Activated naive CD8-positive, alpha-beta T cell treated with anti-CD3 and anti-CD28 coated beads for 36 hours (primary cell): ENCODE measurements at regions not wholly inside any gene's neighbourhood (a gene's known extent, or its start where the extent isn't known, plus 50 kb on each side); places are given as distances from the start of the nearest gene placed in this dataset.
"Not testable (repeated sequence)": the region's sequence is repeated elsewhere in the genome, so short reads cannot be mapped to it uniquely, and the experiment has no call there.

Experiments
- DNase-seq: peaks from one replicate; pipeline ENCODE4 v3.0.0; 2021
- H3K27ac Mint-ChIP-seq: one replicate; pipeline ENCODE4 v1.8.0; 2022; ENCODE audit warnings: mild to moderate bottlenecking, moderate library complexity, mixed read lengths
- H3K27me3 Mint-ChIP-seq: one replicate; pipeline ENCODE4 v1.8.0; 2022; ENCODE audit warnings: mild to moderate bottlenecking, mixed read lengths
- H3K36me3 Mint-ChIP-seq: one replicate; pipeline ENCODE4 v1.8.0; 2021; ENCODE audit warnings: mild to moderate bottlenecking, mixed read lengths
- H3K4me1 Mint-ChIP-seq: one replicate; pipeline ENCODE4 v1.8.0; 2021; ENCODE audit warnings: mixed read lengths
- H3K4me3 Mint-ChIP-seq: one replicate; pipeline ENCODE4 v1.8.0; 2022; ENCODE audit warnings: mild to moderate bottlenecking, moderate library complexity, mixed read lengths
- H3K9me3 Mint-ChIP-seq: one replicate; pipeline ENCODE4 v1.8.0; 2022; ENCODE audit warnings: mixed read lengths

GRCh38 chr1:146322893-146323292 lies 94.1 kb upstream of the NOTCH2NLA start:
- not testable (repeated sequence) for H3K4me1 Mint-ChIP-seq, H3K4me3 Mint-ChIP-seq

GRCh38 chr1:146318715-146319114 lies 89.9 kb upstream of the NOTCH2NLA start:
- not testable (repeated sequence) for H3K36me3 Mint-ChIP-seq, H3K27ac Mint-ChIP-seq, H3K4me3 Mint-ChIP-seq, H3K4me1 Mint-ChIP-seq, H3K27me3 Mint-ChIP-seq, H3K9me3 Mint-ChIP-seq, DNase-seq

More at GRCh38 chr1:146322893-146323292, 94.1 kb upstream of the NOTCH2NLA start:
- not testable (repeated sequence) for H3K9me3 Mint-ChIP-seq, DNase-seq, H3K27me3 Mint-ChIP-seq, H3K36me3 Mint-ChIP-seq, H3K27ac Mint-ChIP-seq

- not testable (repeated sequence) for DNase-seq, H3K36me3 Mint-ChIP-seq, H3K4me3 Mint-ChIP-seq, H3K27ac Mint-ChIP-seq, H3K9me3 Mint-ChIP-seq, H3K27me3 Mint-ChIP-seq, H3K4me1 Mint-ChIP-seq
Observed at GRCh38 chr1:146317785-146318184, 89.0 kb upstream of the NOTCH2NLA start.

GRCh38 chr1:146314449-146315246 lies 85.8 kb upstream of the NOTCH2NLA start:
- not testable (repeated sequence) for H3K4me3 Mint-ChIP-seq, H3K27me3 Mint-ChIP-seq, H3K36me3 Mint-ChIP-seq, H3K4me1 Mint-ChIP-seq, DNase-seq, H3K27ac Mint-ChIP-seq, H3K9me3 Mint-ChIP-seq

- DNase-seq, H3K4me1 Mint-ChIP-seq, H3K27me3 Mint-ChIP-seq, H3K9me3 Mint-ChIP-seq, H3K36me3 Mint-ChIP-seq, H3K4me3 Mint-ChIP-seq, H3K27ac Mint-ChIP-seq: not testable (repeated sequence)
Observed at GRCh38 chr1:146310579-146310978, 81.8 kb upstream of the NOTCH2NLA start.

GRCh38 chr1:146309427-146309826 lies 80.6 kb upstream of the NOTCH2NLA start:
- H3K27me3 Mint-ChIP-seq, DNase-seq, H3K4me3 Mint-ChIP-seq, H3K27ac Mint-ChIP-seq, H3K9me3 Mint-ChIP-seq, H3K4me1 Mint-ChIP-seq, H3K36me3 Mint-ChIP-seq: not testable (repeated sequence)

GRCh38 chr1:146308892-146309291 lies 80.1 kb upstream of the NOTCH2NLA start:
- not testable (repeated sequence) for H3K9me3 Mint-ChIP-seq, DNase-seq, H3K36me3 Mint-ChIP-seq, H3K4me3 Mint-ChIP-seq, H3K27me3 Mint-ChIP-seq, H3K4me1 Mint-ChIP-seq, H3K27ac Mint-ChIP-seq

- not testable (repeated sequence) for H3K27me3 Mint-ChIP-seq, H3K27ac Mint-ChIP-seq, H3K36me3 Mint-ChIP-seq, H3K4me3 Mint-ChIP-seq, DNase-seq, H3K9me3 Mint-ChIP-seq, H3K4me1 Mint-ChIP-seq
Observed at GRCh38 chr1:146308152-146308551, 79.3 kb upstream of the NOTCH2NLA start.

- not testable (repeated sequence) for H3K27me3 Mint-ChIP-seq, H3K9me3 Mint-ChIP-seq, H3K27ac Mint-ChIP-seq, DNase-seq, H3K4me3 Mint-ChIP-seq, H3K36me3 Mint-ChIP-seq, H3K4me1 Mint-ChIP-seq
Observed at GRCh38 chr1:146307632-146308031, 78.8 kb upstream of the NOTCH2NLA start.

GRCh38 chr1:146306651-146307050 lies 77.8 kb upstream of the NOTCH2NLA start:
- not testable (repeated sequence) for H3K4me3 Mint-ChIP-seq, H3K9me3 Mint-ChIP-seq, DNase-seq, H3K27me3 Mint-ChIP-seq, H3K36me3 Mint-ChIP-seq, H3K27ac Mint-ChIP-seq, H3K4me1 Mint-ChIP-seq

- H3K27me3 Mint-ChIP-seq, H3K27ac Mint-ChIP-seq, H3K36me3 Mint-ChIP-seq, H3K9me3 Mint-ChIP-seq, H3K4me3 Mint-ChIP-seq, DNase-seq, H3K4me1 Mint-ChIP-seq: not testable (repeated sequence)
Observed at GRCh38 chr1:146305442-146305841, 76.6 kb upstream of the NOTCH2NLA start.

- H3K27ac Mint-ChIP-seq, DNase-seq, H3K4me1 Mint-ChIP-seq, H3K27me3 Mint-ChIP-seq, H3K36me3 Mint-ChIP-seq, H3K4me3 Mint-ChIP-seq, H3K9me3 Mint-ChIP-seq: not testable (repeated sequence)
Observed at GRCh38 chr1:146298575-146298897, 69.7 kb upstream of the NOTCH2NLA start.

GRCh38 chr1:146297781-146298574 lies 69.2 kb upstream of the NOTCH2NLA start:
- not testable (repeated sequence) for H3K36me3 Mint-ChIP-seq, H3K4me3 Mint-ChIP-seq, H3K4me1 Mint-ChIP-seq, H3K9me3 Mint-ChIP-seq, H3K27ac Mint-ChIP-seq, DNase-seq, H3K27me3 Mint-ChIP-seq

- not testable (repeated sequence) for H3K36me3 Mint-ChIP-seq, DNase-seq, H3K4me3 Mint-ChIP-seq, H3K27me3 Mint-ChIP-seq, H3K4me1 Mint-ChIP-seq, H3K9me3 Mint-ChIP-seq, H3K27ac Mint-ChIP-seq
Observed at GRCh38 chr1:146292940-146293936, 64.4 kb upstream of the NOTCH2NLA start.

- H3K9me3 Mint-ChIP-seq, H3K4me1 Mint-ChIP-seq, H3K27me3 Mint-ChIP-seq, H3K27ac Mint-ChIP-seq, DNase-seq, H3K4me3 Mint-ChIP-seq, H3K36me3 Mint-ChIP-seq: not testable (repeated sequence)
Observed at GRCh38 chr1:146292424-146292823, 63.6 kb upstream of the NOTCH2NLA start.
